NOMO-1 treated with dmso at 0.1 percent for 144 hours (cell line): ENCODE measurements at regions not wholly inside any gene's neighbourhood (a gene's known extent, or its start where the extent isn't known, plus 50 kb on each side); places are given as distances from the start of the nearest gene placed in this dataset.

ENCODE experiments used
- DNase-seq: peaks from one replicate; lab custom pipeline; 2025; ENCODE audit not compliant: unreplicated experiment; lab: John Stamatoyannopoulos, UW

- no peak for DNase-seq
Observed at GRCh38 chrX:115487608-115488007, 73.4 kb upstream of the PLS3 start.

GRCh38 chrX:115490814-115491213, 70.2 kb upstream of the PLS3 start:
- no peak for DNase-seq

GRCh38 chrX:115491766-115492165, 69.2 kb upstream of the PLS3 start:
- no peak for DNase-seq

- no peak for DNase-seq
Observed at GRCh38 chrX:115493015-115493414, 68.0 kb upstream of the PLS3 start.

- DNase-seq: no peak
Observed at GRCh38 chrX:115494161-115494560, 66.8 kb upstream of the PLS3 start.

- DNase-seq: peak; percentile 28
Observed at GRCh38 chrX:115499112-115499805, 61.7 kb upstream of the PLS3 start.

- no peak for DNase-seq
Observed at GRCh38 chrX:115503099-115503498, 57.9 kb upstream of the PLS3 start.

GRCh38 chrX:115504167-115504566, 56.8 kb upstream of the PLS3 start:
- no peak for DNase-seq
